H1 (cell line): ENCODE measurements at regions not wholly inside any gene's neighbourhood (a gene's known extent, or its start where the extent isn't known, plus 50 kb on each side); places are given as distances from the start of the nearest gene placed in this dataset.
A peak's percentile ranks its signal among the peaks of the same experiment; 100 is the strongest.

Experiments used
- CTCF ChIA-PET: fragments of 300-600 bp; sonication (Branson Sonifier 250); formaldehyde crosslinking; loops from one replicate; lab custom pipeline; 2021; ENCODE audit not compliant: partially characterized antibody; lab: Charles Lee
- POLR2A ChIA-PET: fragments of 300-600 bp; sonication (Branson Sonifier 250); formaldehyde crosslinking; loops from one replicate; lab custom pipeline; 2021; ENCODE audit warnings: inconsistent platforms; ENCODE audit not compliant: partially characterized antibody; lab: Charles Lee
- DNase-seq, 2 experiments: peaks; one replicate each; pipeline versions ENCODE4 v3.0.0 to v3.0.0-alpha.2; 2010 to 2022; ENCODE audit warnings: low spot score in 2 of 2, low read depth in 1 of 2, mixed read lengths in 1 of 2
- FAIRE-seq: peaks from 2 replicates; lab custom pipeline; 2011; peaks lifted over from hg19 to GRCh38; lab: Jason Lieb, UNC
- H2AFZ ChIP-seq: 2 replicates; pipeline ENCODE4 v1.8.1; 2012; ENCODE audit warnings: low read length, inconsistent platforms
- H2AK5ac ChIP-seq: 2 replicates; pipeline ENCODE4 v1.6.1; 2013; ENCODE audit warnings: low read depth, low read length
- H2BK120ac ChIP-seq: replicated peaks from 2 replicates; pipeline ENCODE3; 2013; ENCODE audit warnings: low read depth, low read length, inconsistent platforms
- H2BK12ac ChIP-seq: 2 replicates; pipeline ENCODE4 v1.6.1; 2013; ENCODE audit warnings: low read depth, low read length
- H2BK15ac ChIP-seq: 2 replicates; pipeline ENCODE4 v1.6.1; 2013; ENCODE audit warnings: low read length
- H2BK20ac ChIP-seq: 2 replicates; pipeline ENCODE4 v1.6.1; 2013; ENCODE audit warnings: low read length
- H2BK5ac ChIP-seq: 2 replicates; pipeline ENCODE4 v1.6.1; 2013; ENCODE audit warnings: low read depth, low read length
- H3K14ac ChIP-seq: 2 replicates; pipeline ENCODE4 v1.6.1; 2013; ENCODE audit warnings: inconsistent platforms; ENCODE audit not compliant: insufficient read length
- H3K18ac ChIP-seq: 2 replicates; pipeline ENCODE4 v1.6.1; 2013; ENCODE audit warnings: low read length; ENCODE audit errors: extremely low read depth
- H3K23ac ChIP-seq: 2 replicates; pipeline ENCODE4 v1.6.1; 2013; ENCODE audit warnings: inconsistent platforms; ENCODE audit not compliant: insufficient read length
- H3K23me2 ChIP-seq: 2 replicates; pipeline ENCODE4 v1.6.1; 2013; ENCODE audit warnings: low read depth, low read length
- H3K27ac ChIP-seq: 2 replicates; pipeline ENCODE4 v1.6.1; 2011; ENCODE audit warnings: low read depth, low read length, inconsistent platforms
- H3K27me3 ChIP-seq, 4 experiments: replicated peaks in 1 of 4; 1 replicate in 1 of 4; 2 replicates in 3 of 4; pipeline versions ENCODE4 v1.6.1 to v1.8.1; 2011 to 2013; ENCODE audit warnings: low read length in 3 of 4, mild to moderate bottlenecking in 3 of 4, inconsistent platforms in 2 of 4, mixed read lengths in 2 of 4, moderate library complexity in 1 of 4; ENCODE audit not compliant: control insufficient read depth in 3 of 4, insufficient read depth in 3 of 4; ENCODE audit errors: extremely low read depth in 1 of 4
- H3K36me3 ChIP-seq, 4 experiments: 2 replicates each; pipeline versions ENCODE4 v1.6.1 to v1.8.1; 2011 to 2013; ENCODE audit warnings: mild to moderate bottlenecking in 4 of 4, low read length in 3 of 4, moderate library complexity in 2 of 4, control low read depth in 1 of 4, inconsistent platforms in 1 of 4; ENCODE audit not compliant: insufficient read depth in 4 of 4, control insufficient read depth in 2 of 4
- H3K4ac ChIP-seq: replicated peaks from 2 replicates; pipeline ENCODE3; 2013; ENCODE audit warnings: low read length, low read depth, mixed read lengths, inconsistent platforms; ENCODE audit not compliant: insufficient read length
- H3K4me1 ChIP-seq, 4 experiments: replicated peaks in 1 of 4; 1 replicate in 1 of 4; 2 replicates in 3 of 4; pipeline versions ENCODE4 v1.6.1 to v1.8.1; 2011 to 2013; ENCODE audit warnings: low read length in 3 of 4, inconsistent platforms in 2 of 4, mixed read lengths in 1 of 4; ENCODE audit not compliant: insufficient read depth in 4 of 4, control insufficient read depth in 3 of 4
- H3K4me2 ChIP-seq, 2 experiments: 2 replicates each; pipeline versions ENCODE4 v1.6.1 to v1.8.1; 2011 to 2013; ENCODE audit warnings: low read depth in 2 of 2, low read length in 2 of 2, control low read depth in 1 of 2, inconsistent platforms in 1 of 2, mild to moderate bottlenecking in 1 of 2; ENCODE audit not compliant: insufficient read depth in 1 of 2
- H3K4me3 ChIP-seq, 4 experiments: fragments of 200-600, 300-600 bp in 1 of 4; sonication (generic), shearing (Covaris generic), sonication (Bioruptor Twin) in 1 of 4; 2 replicates each; pipeline versions ENCODE4 v1.5.1 to v1.8.1; 2011 to 2016; ENCODE audit warnings: low read length in 4 of 4, low read depth in 3 of 4, control low read depth in 2 of 4, inconsistent platforms in 2 of 4, mild to moderate bottlenecking in 2 of 4, mixed read lengths in 1 of 4, moderate library complexity in 1 of 4; ENCODE audit not compliant: insufficient read depth in 2 of 4; ENCODE audit errors: extremely low read depth in 1 of 4
- H3K56ac ChIP-seq: replicated peaks from 2 replicates; pipeline ENCODE3; 2013; ENCODE audit warnings: low read depth, mild to moderate bottlenecking, mixed read lengths, low read length, inconsistent platforms; ENCODE audit not compliant: insufficient read length
- H3K79me1 ChIP-seq: 2 replicates; pipeline ENCODE4 v1.6.1; 2013; ENCODE audit warnings: low read depth, low read length, control low read depth
- H3K79me2 ChIP-seq, 2 experiments: 2 replicates each; pipeline versions ENCODE4 v1.6.1 to v1.8.1; 2012 to 2013; ENCODE audit warnings: low read length in 2 of 2, mild to moderate bottlenecking in 2 of 2, inconsistent platforms in 1 of 2; ENCODE audit not compliant: insufficient read depth in 2 of 2, control insufficient read depth in 1 of 2
- H3K9ac ChIP-seq, 4 experiments: replicated peaks in 1 of 4; 1 replicate in 1 of 4; 2 replicates in 3 of 4; pipeline versions ENCODE4 v1.6.1 to v1.8.1; 2011 to 2013; ENCODE audit warnings: low read depth in 3 of 4, low read length in 3 of 4, control low read depth in 2 of 4, mild to moderate bottlenecking in 2 of 4, moderate library complexity in 2 of 4, inconsistent platforms in 1 of 4; ENCODE audit errors: extremely low read depth in 1 of 4
- H3K9me3 ChIP-seq, 2 experiments: 2 replicates each; pipeline versions ENCODE4 v1.6.1 to v1.8.1; 2012 to 2013; ENCODE audit warnings: mild to moderate bottlenecking in 2 of 2, moderate library complexity in 2 of 2, control low read depth in 1 of 2, inconsistent platforms in 1 of 2, low read depth in 1 of 2, low read length in 1 of 2, mixed read lengths in 1 of 2; ENCODE audit not compliant: insufficient read depth in 2 of 2
- H4K20me1 ChIP-seq, 2 experiments: replicated peaks in 1 of 2; 2 replicates each; pipeline versions ENCODE3 to v1.8.1; 2011 to 2013; ENCODE audit warnings: inconsistent platforms in 2 of 2, low read length in 2 of 2, mild to moderate bottlenecking in 1 of 2; ENCODE audit not compliant: insufficient read depth in 2 of 2, control insufficient read depth in 1 of 2
- H4K5ac ChIP-seq: 2 replicates; pipeline ENCODE4 v1.6.1; 2013; ENCODE audit warnings: low read length, low read depth, mixed read lengths, inconsistent platforms; ENCODE audit not compliant: insufficient read length
- H4K8ac ChIP-seq: 2 replicates; pipeline ENCODE4 v1.8.0; 2013; ENCODE audit warnings: mild to moderate bottlenecking, moderate library complexity, low read length, inconsistent platforms; ENCODE audit not compliant: insufficient read depth; ENCODE audit errors: extremely low read depth
- H4K91ac ChIP-seq: replicated peaks from 2 replicates; pipeline ENCODE3; 2013; ENCODE audit warnings: low read length, mixed read lengths, inconsistent platforms; ENCODE audit not compliant: insufficient read length
- NANOG ChIP-seq: IDR thresholded peaks from 2 replicates; pipeline ENCODE4 v1.6.1; 2011; ENCODE audit warnings: low read length, low read depth, mild to moderate bottlenecking, inconsistent platforms; ENCODE audit not compliant: insufficient read depth, poor library complexity, severe bottlenecking
- WGBS, 2 experiments: shearing (Covaris generic) in 1 of 2; methylation state at CpG; one replicate each; pipeline versions ENCODE4 v1.1.6 to v1.1.7; 2013 to 2015; ENCODE audit warnings: low lambda C conversion rate in 2 of 2, mixed read lengths in 2 of 2, inconsistent platforms in 1 of 2, low coverage in 1 of 2, missing lambda C conversion rate in 1 of 2; ENCODE audit not compliant: insufficient replicate concordance in 2 of 2, insufficient coverage in 1 of 2, insufficient read length in 1 of 2; ENCODE audit errors: extremely low coverage in 1 of 2, missing lambda C conversion rate in 1 of 2; 5-methylcytosine and 5-hydroxymethylcytosine counted together

DNA sequence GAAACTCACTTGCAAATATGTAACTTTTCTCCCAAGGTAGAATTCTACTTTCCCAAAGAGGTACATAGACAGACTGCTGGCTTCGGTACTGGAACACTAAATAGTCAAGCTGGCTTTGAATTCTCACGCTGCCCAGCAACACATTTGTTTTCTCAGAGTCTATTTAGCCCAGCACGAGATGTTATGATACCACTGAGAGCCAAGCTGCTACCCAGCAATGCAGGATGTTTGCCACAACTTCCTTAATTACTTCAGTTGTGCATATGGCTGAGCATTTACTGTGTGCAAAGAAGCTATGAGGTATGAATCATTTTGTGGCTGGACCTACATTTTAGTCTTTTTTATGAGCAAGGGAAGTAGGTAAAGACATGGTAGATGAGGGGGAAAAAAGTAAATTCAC, 793.2 kb downstream of the PLA2G4A start:
- no peak overlapping the region for H2AFZ ChIP-seq
- no peak overlapping the region for H2BK5ac ChIP-seq
- peaks cover 0 to 6% (median 3%) of the 10 kb centered on the region in 4 experiments; a peak in 2 of 7 replicates for H3K4me1 ChIP-seq
- no peak overlapping the region for H3K27ac ChIP-seq
- 95% methylated on average over 3 of the region's 3 CpGs; no CpG with 5 or more reads in 1 of the 2 experiments for WGBS, 2 experiments
- H3K56ac ChIP-seq: no peak overlapping the region
- POLR2A ChIA-PET: no interaction called here
- H3K14ac ChIP-seq: no peak overlapping the region
- no peak overlapping the region for H3K4me3 ChIP-seq
- no peak overlapping the region for H2BK12ac ChIP-seq
- CTCF ChIA-PET: interaction anchor here (1.4 kb wide), 1 partner anchor 9 kb away, joined by 3 read pairs; no protein-coding TSS in a partner anchor
- FAIRE-seq: no peak
- H3K4ac ChIP-seq: no peak overlapping the region
- no peaks in the 10 kb centered on the region for H3K79me2 ChIP-seq
- no peak overlapping the region for H3K4me2 ChIP-seq
- no peak overlapping the region for H2BK120ac ChIP-seq
- H3K9me3 ChIP-seq: peaks cover 6% of the 10 kb centered on the region in 2 experiments
- H2AK5ac ChIP-seq: 0 out of 2 replicates have a peak overlapping the region, but pooled peaks have one; percentile 0
- no peaks in the 10 kb centered on the region for H4K20me1 ChIP-seq
- H3K27me3 ChIP-seq: no peaks in the 10 kb centered on the region
- no peak overlapping the region for H2BK20ac ChIP-seq
- H4K91ac ChIP-seq: peak overlapping the region; percentile 83
- H3K79me1 ChIP-seq: no peaks in the 10 kb centered on the region
- H2BK15ac ChIP-seq: no peak overlapping the region
- H3K9ac ChIP-seq: no peak overlapping the region
- no peak overlapping the region for H4K5ac ChIP-seq
- no peak overlapping the region for H3K18ac ChIP-seq
- no peaks in the 10 kb centered on the region; a peak in 1 of 8 replicates for H3K36me3 ChIP-seq
- TF ChIP-seq NANOG: no peak
- H4K8ac ChIP-seq: no peak overlapping the region
- no peak for DNase-seq
- no peak overlapping the region for H3K23ac ChIP-seq
- H3K23me2 ChIP-seq: no peaks in the 10 kb centered on the region
